ENCODE measurements at regions not wholly inside any gene's neighbourhood (a gene's known extent, or its start where the extent isn't known, plus 50 kb on each side); places are given as distances from the start of the nearest gene placed in this dataset.

DNA sequence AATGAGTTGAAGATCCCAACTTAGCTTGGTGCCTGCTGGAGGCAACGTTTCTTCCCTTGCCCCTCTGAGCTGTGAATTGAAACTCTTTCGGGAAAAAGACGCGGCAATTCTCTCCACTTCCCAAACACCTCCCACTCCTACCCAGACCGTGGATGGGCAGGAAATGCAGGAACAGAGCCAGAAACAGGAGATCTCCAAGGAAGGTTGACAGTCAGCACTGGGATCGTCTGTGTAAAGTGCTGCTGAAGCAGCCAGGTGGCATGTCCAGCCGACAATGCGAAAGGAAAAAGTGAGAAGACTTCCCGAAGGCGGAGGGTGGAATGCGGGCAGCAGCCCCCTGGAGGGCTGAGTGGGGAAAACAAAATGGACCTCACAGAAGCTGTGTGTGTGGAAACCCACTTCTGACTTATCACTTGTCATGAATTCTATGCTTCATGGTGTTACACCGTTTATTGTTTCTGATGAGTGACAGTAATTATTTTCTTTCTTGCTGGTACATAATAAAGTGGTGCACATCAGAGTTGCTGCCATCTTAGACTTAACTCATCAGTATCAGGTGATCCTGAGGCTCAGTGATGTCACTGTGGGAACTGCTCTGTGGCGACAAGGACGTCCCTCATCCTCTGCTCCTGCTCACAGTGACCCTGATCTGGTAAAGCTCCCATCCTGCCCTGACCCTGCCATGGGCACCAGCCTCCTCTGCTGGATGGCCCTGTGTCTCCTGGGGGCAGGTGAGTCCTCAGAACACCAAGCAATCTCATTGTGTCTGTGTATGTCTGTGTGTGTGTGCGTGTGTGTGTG lies 220.5 kb upstream of the PRSS1 start:
- TF ChIP-seq, protein P1, sequence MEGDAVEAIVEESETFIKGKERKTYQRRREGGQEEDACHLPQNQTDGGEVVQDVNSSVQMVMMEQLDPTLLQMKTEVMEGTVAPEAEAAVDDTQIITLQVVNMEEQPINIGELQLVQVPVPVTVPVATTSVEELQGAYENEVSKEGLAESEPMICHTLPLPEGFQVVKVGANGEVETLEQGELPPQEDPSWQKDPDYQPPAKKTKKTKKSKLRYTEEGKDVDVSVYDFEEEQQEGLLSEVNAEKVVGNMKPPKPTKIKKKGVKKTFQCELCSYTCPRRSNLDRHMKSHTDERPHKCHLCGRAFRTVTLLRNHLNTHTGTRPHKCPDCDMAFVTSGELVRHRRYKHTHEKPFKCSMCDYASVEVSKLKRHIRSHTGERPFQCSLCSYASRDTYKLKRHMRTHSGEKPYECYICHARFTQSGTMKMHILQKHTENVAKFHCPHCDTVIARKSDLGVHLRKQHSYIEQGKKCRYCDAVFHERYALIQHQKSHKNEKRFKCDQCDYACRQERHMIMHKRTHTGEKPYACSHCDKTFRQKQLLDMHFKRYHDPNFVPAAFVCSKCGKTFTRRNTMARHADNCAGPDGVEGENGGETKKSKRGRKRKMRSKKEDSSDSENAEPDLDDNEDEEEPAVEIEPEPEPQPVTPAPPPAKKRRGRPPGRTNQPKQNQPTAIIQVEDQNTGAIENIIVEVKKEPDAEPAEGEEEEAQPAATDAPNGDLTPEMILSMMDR (conservative IDR thresholded peaks at IDR 0.05), result no peak
- no peak for TF ChIP-seq ZFX (IDR thresholded peaks at IDR 0.05)
